OCI-LY7 (cell line): ENCODE measurements at regions not wholly inside any gene's neighbourhood (a gene's known extent, or its start where the extent isn't known, plus 50 kb on each side); places are given as distances from the start of the nearest gene placed in this dataset.

Experiments
- EZH2phosphoT487 ChIP-seq: fragments of 200-600 bp; sonication (generic); IDR thresholded peaks from 2 replicates; pipeline ENCODE4 v1.6.1; 2018; ENCODE audit warnings: low read depth, borderline replicate concordance, mild to moderate bottlenecking, mixed run types, antibody characterized with exemption, low read length, moderate library complexity, mixed read lengths
- TF ChIP-seq, protein P1 (sequence below): fragments of 200-600 bp; sonication (generic); conservative IDR thresholded peaks from 2 replicates; pipeline ENCODE4 v1.5.1; 2014; ENCODE audit warnings: mild to moderate bottlenecking, antibody characterized with exemption, low read length, moderate library complexity, mixed read lengths

DNA sequence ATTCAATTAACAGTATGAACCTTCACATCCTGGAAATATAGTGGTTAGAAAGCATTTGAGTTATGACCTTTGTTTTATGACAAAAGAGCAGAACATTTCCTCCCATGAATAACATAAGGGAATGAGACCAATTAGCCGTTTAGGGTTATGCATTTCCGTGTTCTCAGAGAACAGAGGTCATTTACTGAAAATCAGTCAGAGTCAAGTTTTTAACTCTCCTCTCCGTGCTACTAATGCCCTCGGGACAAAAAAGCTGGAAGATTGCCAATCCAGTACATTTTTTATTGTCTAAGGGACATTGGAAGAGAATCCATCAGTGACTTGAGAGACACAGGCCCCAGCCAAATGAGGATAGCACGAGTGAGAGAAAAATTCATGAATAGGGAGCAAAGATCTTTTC is 632.7 kb downstream of the RFPL4B start:
- TF ChIP-seq EZH2phosphoT487: no peak
- TF ChIP-seq, protein P1, sequence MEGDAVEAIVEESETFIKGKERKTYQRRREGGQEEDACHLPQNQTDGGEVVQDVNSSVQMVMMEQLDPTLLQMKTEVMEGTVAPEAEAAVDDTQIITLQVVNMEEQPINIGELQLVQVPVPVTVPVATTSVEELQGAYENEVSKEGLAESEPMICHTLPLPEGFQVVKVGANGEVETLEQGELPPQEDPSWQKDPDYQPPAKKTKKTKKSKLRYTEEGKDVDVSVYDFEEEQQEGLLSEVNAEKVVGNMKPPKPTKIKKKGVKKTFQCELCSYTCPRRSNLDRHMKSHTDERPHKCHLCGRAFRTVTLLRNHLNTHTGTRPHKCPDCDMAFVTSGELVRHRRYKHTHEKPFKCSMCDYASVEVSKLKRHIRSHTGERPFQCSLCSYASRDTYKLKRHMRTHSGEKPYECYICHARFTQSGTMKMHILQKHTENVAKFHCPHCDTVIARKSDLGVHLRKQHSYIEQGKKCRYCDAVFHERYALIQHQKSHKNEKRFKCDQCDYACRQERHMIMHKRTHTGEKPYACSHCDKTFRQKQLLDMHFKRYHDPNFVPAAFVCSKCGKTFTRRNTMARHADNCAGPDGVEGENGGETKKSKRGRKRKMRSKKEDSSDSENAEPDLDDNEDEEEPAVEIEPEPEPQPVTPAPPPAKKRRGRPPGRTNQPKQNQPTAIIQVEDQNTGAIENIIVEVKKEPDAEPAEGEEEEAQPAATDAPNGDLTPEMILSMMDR: no peak
